GM12878 (cell line): ENCODE measurements at regions not wholly inside any gene's neighbourhood (a gene's known extent, or its start where the extent isn't known, plus 50 kb on each side); places are given as distances from the start of the nearest gene placed in this dataset.

Experiments
- ATAC-seq: fragments of 200-7000 bp; cut with Tn5 transposase; 3 replicates; pipeline ENCODE4 v1.9.1; 2020; ENCODE audit warnings: mild to moderate bottlenecking, moderate library complexity
- BruUV-seq: library from RNA; stranded (reverse); fragments of 400-500 nt; replicated peaks from 2 replicates; lab custom pipeline; 2021; lab: Mats Ljungman, UMichigan
- CTCF ChIA-PET: fragments of 300-600 bp; sonication (Branson Sonifier 250); formaldehyde crosslinking; extraction: SDS; loops from one replicate; lab custom pipeline; 2021; ENCODE audit warnings: inconsistent platforms; lab: Yijun Ruan, JAX
- POLR2A ChIA-PET: fragments of 350-600 bp; formaldehyde crosslinking; extraction: SDS; loops from one replicate; lab custom pipeline; 2021; ENCODE audit warnings: inconsistent platforms; lab: Charles Lee
- RAD21 ChIA-PET: fragments of 300-600 bp; sonication (Branson Sonifier 250); formaldehyde crosslinking; loops from one replicate; lab custom pipeline; 2023; ENCODE audit warnings: antibody characterized with exemption; ENCODE audit not compliant: unreplicated experiment; lab: Charles Lee
- SMC1A ChIA-PET: fragments of 300-600 bp; sonication (Branson Sonifier 250); formaldehyde crosslinking; loops from one replicate; lab custom pipeline; 2023; ENCODE audit not compliant: unreplicated experiment, uncharacterized antibody; lab: Charles Lee
- DNase-seq: peaks from one replicate; pipeline ENCODE4 v3.0.0-alpha.2; 2011; ENCODE audit warnings: low read depth, low spot score
- FAIRE-seq: peaks from 3 replicates; lab custom pipeline; 2011; peaks lifted over from hg19 to GRCh38; lab: Jason Lieb, UNC
- H2AFZ ChIP-seq: 2 replicates; pipeline ENCODE4 v1.6.0; 2011; ENCODE audit warnings: low read depth, low read length, control low read depth; ENCODE audit not compliant: control insufficient read depth
- H3K27ac ChIP-seq: 2 replicates; pipeline ENCODE4 v1.5.1; 2011; ENCODE audit warnings: control low read depth; ENCODE audit not compliant: control insufficient read depth, insufficient read depth
- H3K27me3 ChIP-seq, 2 experiments: replicated peaks in 1 of 2; 2 replicates each; pipeline versions ENCODE4 v1.6.0 to v1.6.1; 2011; ENCODE audit warnings: low read length in 1 of 2; ENCODE audit not compliant: control insufficient read depth in 2 of 2, insufficient read depth in 2 of 2
- H3K36me3 ChIP-seq, 2 experiments: 2 replicates each; pipeline ENCODE4 v1.5.1; 2011; ENCODE audit warnings: low read length in 1 of 2; ENCODE audit not compliant: control insufficient read depth in 2 of 2, insufficient read depth in 2 of 2
- H3K4me1 ChIP-seq: 2 replicates; pipeline ENCODE4 v1.6.1; 2011; ENCODE audit warnings: mild to moderate bottlenecking, low read length, moderate library complexity, mixed read lengths; ENCODE audit not compliant: control insufficient read depth, insufficient read depth
- H3K4me2 ChIP-seq: 2 replicates; pipeline ENCODE4 v1.6.0; 2011; ENCODE audit warnings: control low read depth; ENCODE audit not compliant: control insufficient read depth, insufficient read depth
- H3K4me3 ChIP-seq: fragments of 200-600 bp; sonication (generic); 2 replicates; pipeline ENCODE4 v1.5.1; 2016
- H3K79me2 ChIP-seq: 2 replicates; pipeline ENCODE4 v1.6.0; 2011; ENCODE audit warnings: low read length; ENCODE audit not compliant: control insufficient read depth, insufficient read depth
- H3K9ac ChIP-seq: 2 replicates; pipeline ENCODE4 v1.8.0; 2011; ENCODE audit warnings: low read length, control low read depth, mixed read lengths; ENCODE audit not compliant: control insufficient read depth, insufficient read depth
- H3K9me3 ChIP-seq: replicated peaks from 3 replicates; pipeline ENCODE4 v1.5.1; 2011; ENCODE audit warnings: mild to moderate bottlenecking, low read length; ENCODE audit not compliant: control insufficient read depth, insufficient read depth
- H4K20me1 ChIP-seq: 2 replicates; pipeline ENCODE4 v1.6.0; 2011; ENCODE audit not compliant: control insufficient read depth, insufficient read depth
- ATF2 ChIP-seq: IDR thresholded peaks from 2 replicates; pipeline ENCODE4 v1.6.1; 2012; ENCODE audit warnings: low read length, inconsistent platforms
- IRF3 ChIP-seq: fragments of 450-650 bp; IDR thresholded peaks from 2 replicates; pipeline ENCODE4 v1.6.1; 2014; ENCODE audit warnings: mild to moderate bottlenecking
- NR2C2 ChIP-seq: IDR thresholded peaks from 2 replicates; pipeline ENCODE4 v1.6.1; 2011; ENCODE audit warnings: borderline replicate concordance, low read depth; ENCODE audit not compliant: control insufficient read depth, insufficient read length
- NRF1 ChIP-seq: conservative IDR thresholded peaks from 2 replicates; pipeline ENCODE4 v1.6.1; 2011; ENCODE audit warnings: mild to moderate bottlenecking, low read depth, low read length, improper control_type of control experiment
- SMARCA5 ChIP-seq: fragments of 450-650 bp; IDR thresholded peaks from 2 replicates; pipeline ENCODE4 v1.6.1; 2017; ENCODE audit warnings: mild to moderate bottlenecking
- SP1 ChIP-seq: IDR thresholded peaks from one replicate; pipeline ENCODE4 v1.6.1; 2011; ENCODE audit warnings: low read depth, low read length
- TARDBP ChIP-seq: IDR thresholded peaks from 2 replicates; pipeline ENCODE4 v1.6.1; 2016; ENCODE audit warnings: borderline replicate concordance
- WGBS: methylation state at CpG from one replicate; pipeline ENCODE4 v1.1.6; 2016; ENCODE audit warnings: low lambda C conversion rate; ENCODE audit not compliant: insufficient replicate concordance, insufficient coverage; ENCODE audit errors: missing lambda C conversion rate; 5-methylcytosine and 5-hydroxymethylcytosine counted together
- in situ Hi-C: fragments of 300-500 bp; cut with MboI; formaldehyde crosslinking; loops from 9 replicates; pipeline ENCODE4 v1.14.3; 2018; ENCODE audit warnings: mixed read lengths
- intact Hi-C: fragments of 100-400 bp; cut with micrococcal nuclease; formaldehyde crosslinking; loops from one replicate; pipeline ENCODE4 v1.14.2; 2022; ENCODE audit not compliant: unreplicated experiment

- no peak overlapping the region for H3K4me3 ChIP-seq
- ChIA-PET POLR2A (interaction anchor here (0.5 kb wide), 1 partner anchor 67 kb away, joined by 4 read pairs; no protein-coding TSS in a partner anchor), SMC1A (no interaction called here), RAD21 (no interaction called here), CTCF (no interaction called here)
- no peaks in the 10 kb centered on the region for H3K4me1 ChIP-seq
- in situ Hi-C loops (no loop called here), intact Hi-C loops (no loop called here)
- H3K27me3 ChIP-seq = no peaks in the 10 kb centered on the region
- no TSS peak for BruUV-seq
- no peaks in the 10 kb centered on the region for H3K36me3 ChIP-seq
- H4K20me1 ChIP-seq = no peaks in the 10 kb centered on the region
- H3K27ac ChIP-seq = no peak overlapping the region
- H3K9me3 ChIP-seq = no peaks in the 10 kb centered on the region; the same call in 2 of the 3 replicates
- H3K4me2 ChIP-seq = no peak overlapping the region
- no peak overlapping the region for H2AFZ ChIP-seq
- TF ChIP-seq NR2C2 (no peak), NRF1 (no peak), ATF2 (no peak), SP1 (no peak), TARDBP (no peak), IRF3 (no peak), SMARCA5 (no peak)
- DNase-seq = no peak
- ATAC-seq = no peak
- no peak overlapping the region for H3K9ac ChIP-seq
- H3K79me2 ChIP-seq = no peaks in the 10 kb centered on the region
- no peak for FAIRE-seq
- 22% methylated on average over 11 of the region's 11 CpGs for WGBS
Observed at GRCh38 chr7:67847092-67847787, 850.6 kb downstream of the TYW1 start.
